HFFc6 (cell line): ENCODE measurements at regions not wholly inside any gene's neighbourhood (a gene's known extent, or its start where the extent isn't known, plus 50 kb on each side); places are given as distances from the start of the nearest gene placed in this dataset.

Source experiments
- DNase-seq: peaks from one replicate; pipeline ENCODE4 v3.0.0-alpha.2; 2018
- H3K27ac Mint-ChIP-seq: 2 replicates; pipeline ENCODE4 v1.8.0; 2020; ENCODE audit warnings: mild to moderate bottlenecking, mixed read lengths
- H3K27me3 Mint-ChIP-seq: 2 replicates; pipeline ENCODE4 v1.8.0; 2021; ENCODE audit warnings: mild to moderate bottlenecking, moderate library complexity, mixed read lengths; ENCODE audit not compliant: insufficient read depth
- H3K36me3 Mint-ChIP-seq: 2 replicates; pipeline ENCODE4 v1.8.0; 2021; ENCODE audit warnings: low read depth, mixed read lengths
- H3K4me1 Mint-ChIP-seq: 2 replicates; pipeline ENCODE4 v1.8.0; 2020; ENCODE audit warnings: low read depth, mixed read lengths
- H3K4me3 Mint-ChIP-seq: 2 replicates; pipeline ENCODE4 v1.8.0; 2020; ENCODE audit warnings: mild to moderate bottlenecking, moderate library complexity, mixed read lengths
- H3K9me3 Mint-ChIP-seq: 2 replicates; pipeline ENCODE4 v1.8.0; 2020; ENCODE audit warnings: mild to moderate bottlenecking, mixed read lengths
- CTCF ChIP-seq: fragments of 200-600 bp; sonication (generic); IDR thresholded peaks from 2 replicates; pipeline ENCODE4 v1.5.0; 2021; ENCODE audit warnings: antibody characterized with exemption, mild to moderate bottlenecking

GRCh38 chr7:113247198-113247597 is 128.8 kb upstream of the SMIM30 start:
- DNase-seq = no peak
- Mint-ChIP-seq H3K4me1 (no peaks in the 10 kb centered on the region), H3K27me3 (no peaks in the 10 kb centered on the region), H3K4me3 (no peak overlapping the region), H3K9me3 (peaks cover 9% of the 10 kb centered on the region), H3K27ac (no peak overlapping the region), H3K36me3 (peaks cover 9% of the 10 kb centered on the region)
- TF ChIP-seq CTCF = no peak

- Mint-ChIP-seq H3K27me3 (no peaks in the 10 kb centered on the region), H3K36me3 (peaks cover 9% of the 10 kb centered on the region), H3K27ac (no peak overlapping the region), H3K4me1 (no peaks in the 10 kb centered on the region), H3K9me3 (peaks cover 9% of the 10 kb centered on the region), H3K4me3 (no peak overlapping the region)
- no peak for DNase-seq
- TF ChIP-seq CTCF = no peak
Measured at GRCh38 chr7:113246738-113247137, 128.4 kb upstream of the SMIM30 start.

- H3K9me3 Mint-ChIP-seq = peaks cover 14% of the 10 kb centered on the region
- no peaks in the 10 kb centered on the region for H3K4me1 Mint-ChIP-seq
- TF ChIP-seq CTCF = no peak
- H3K27ac Mint-ChIP-seq = no peak overlapping the region
- H3K27me3 Mint-ChIP-seq = no peaks in the 10 kb centered on the region
- H3K4me3 Mint-ChIP-seq = no peak overlapping the region
- no peak for DNase-seq
- peaks cover 8% of the 10 kb centered on the region for H3K36me3 Mint-ChIP-seq
Measured at GRCh38 chr7:113232885-113233284, 114.5 kb upstream of the SMIM30 start.

GRCh38 chr7:113230691-113231090 is 112.3 kb upstream of the SMIM30 start:
- peaks cover 26% of the 10 kb centered on the region for H3K9me3 Mint-ChIP-seq
- no peak for TF ChIP-seq CTCF
- no peak overlapping the region for H3K27ac Mint-ChIP-seq
- H3K36me3 Mint-ChIP-seq = peaks cover 14% of the 10 kb centered on the region
- no peak overlapping the region for H3K4me3 Mint-ChIP-seq
- no peaks in the 10 kb centered on the region for H3K4me1 Mint-ChIP-seq
- no peak for DNase-seq
- no peaks in the 10 kb centered on the region; the same call in 1 of the 2 replicates for H3K27me3 Mint-ChIP-seq

- no peaks in the 10 kb centered on the region for H3K36me3 Mint-ChIP-seq
- H3K9me3 Mint-ChIP-seq = no peaks in the 10 kb centered on the region
- H3K27me3 Mint-ChIP-seq = no peaks in the 10 kb centered on the region; the same call in none of the 2 replicates
- TF ChIP-seq CTCF = no peak
- H3K27ac Mint-ChIP-seq = no peak overlapping the region
- H3K4me1 Mint-ChIP-seq = peaks cover 14% of the 10 kb centered on the region
- DNase-seq = no peak
- H3K4me3 Mint-ChIP-seq = no peak overlapping the region
Measured at GRCh38 chr7:113217314-113217713, 99.0 kb upstream of the SMIM30 start.

- no peaks in the 10 kb centered on the region; the same call in 1 of the 2 replicates for H3K27me3 Mint-ChIP-seq
- no peaks in the 10 kb centered on the region for H3K36me3 Mint-ChIP-seq
- TF ChIP-seq CTCF = no peak
- peaks cover 11% of the 10 kb centered on the region for H3K4me1 Mint-ChIP-seq
- no peak overlapping the region for H3K4me3 Mint-ChIP-seq
- no peak for DNase-seq
- H3K9me3 Mint-ChIP-seq = no peaks in the 10 kb centered on the region
- H3K27ac Mint-ChIP-seq = no peak overlapping the region
Measured at GRCh38 chr7:113216038-113216437, 97.7 kb upstream of the SMIM30 start.
